HG03565 (cell line): ENCODE measurements at regions not wholly inside any gene's neighbourhood (a gene's known extent, or its start where the extent isn't known, plus 50 kb on each side); places are given as distances from the start of the nearest gene placed in this dataset.

Experiments
- ATAC-seq: cut with Tn5 transposase; IDR thresholded peaks from one replicate; pipeline ENCODE4 v1.9.1; 2021; ENCODE audit warnings: mild to moderate bottlenecking, moderate library complexity; ENCODE audit not compliant: unreplicated experiment

DNA sequence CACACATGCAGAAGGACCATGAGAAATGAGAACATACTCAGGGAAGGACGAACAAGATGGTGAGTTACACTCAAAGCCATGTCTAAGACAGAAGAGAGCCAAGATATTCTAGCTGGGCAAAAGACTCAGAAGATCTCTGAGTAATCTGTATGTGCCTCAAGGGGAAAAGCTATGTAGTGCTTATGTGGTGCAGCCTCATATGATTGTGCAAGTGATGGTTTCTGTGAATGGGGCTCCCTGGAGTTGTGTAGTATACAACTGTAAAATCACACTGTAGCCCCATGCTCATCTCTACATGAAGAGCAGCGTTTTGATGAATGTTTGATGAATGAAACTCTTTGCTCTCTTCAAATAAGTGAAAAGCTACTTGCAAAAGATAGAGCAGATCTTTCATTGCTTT is 57.5 kb downstream of the OSR1 start:
- no peak for ATAC-seq

DNA sequence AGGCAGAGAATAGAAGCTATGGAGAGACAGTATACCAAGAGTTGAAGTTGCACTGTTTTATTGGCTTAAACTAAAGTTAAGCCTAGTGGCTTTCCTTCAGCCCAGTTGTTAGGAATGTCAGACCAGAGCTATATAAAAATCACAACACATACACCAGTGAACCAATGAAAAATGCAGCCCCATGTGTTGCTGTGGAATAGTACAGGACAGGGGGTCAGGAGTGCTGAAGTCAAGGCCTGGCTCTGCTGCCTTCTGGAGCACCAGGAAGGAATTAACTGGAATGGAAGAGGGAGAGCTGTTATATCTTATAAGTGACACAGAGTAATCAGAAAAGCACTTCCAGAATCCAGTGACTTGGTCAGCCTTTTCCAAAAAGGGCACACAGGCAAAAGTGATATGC is 58.9 kb downstream of the OSR1 start:
- no peak for ATAC-seq

DNA sequence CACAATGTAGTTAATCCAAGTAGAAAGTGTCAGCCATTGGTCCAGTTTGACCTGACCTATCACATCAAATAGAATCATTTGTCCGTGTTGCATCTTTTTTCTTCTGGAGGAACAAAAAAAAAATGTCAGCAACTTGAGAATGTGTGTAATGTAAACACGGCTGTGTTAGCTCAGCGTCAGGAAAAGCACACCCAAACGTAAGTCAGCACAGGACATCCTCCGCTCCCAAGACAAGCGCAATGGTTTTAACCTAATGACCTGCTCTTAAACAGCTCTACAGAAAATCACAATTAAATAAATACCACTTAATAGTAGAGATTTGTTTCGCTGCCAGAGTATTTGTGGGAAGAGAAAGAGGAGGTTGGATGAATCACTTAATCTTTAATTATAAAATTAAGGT is 59.4 kb downstream of the OSR1 start:
- ATAC-seq, result no peak

DNA sequence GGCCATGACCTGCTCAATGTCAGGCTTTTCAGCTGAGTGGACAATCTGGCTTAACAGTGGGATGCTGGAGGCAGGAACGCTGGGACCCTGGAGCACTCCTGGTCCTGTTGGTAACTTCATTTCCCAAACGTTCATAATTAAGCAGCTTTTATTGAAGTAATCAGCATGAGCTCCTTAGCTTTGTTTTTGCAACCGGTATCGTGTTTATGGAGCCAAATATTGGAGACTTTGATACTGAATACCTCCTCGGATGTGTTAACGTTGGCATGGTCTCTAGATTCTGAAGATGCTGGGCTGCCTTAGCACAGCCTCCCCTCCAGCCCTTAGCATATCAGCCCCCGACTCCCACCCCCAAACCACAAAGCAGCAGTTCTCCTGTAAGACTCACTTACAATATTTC is 60.7 kb downstream of the OSR1 start:
- ATAC-seq, result no peak

DNA sequence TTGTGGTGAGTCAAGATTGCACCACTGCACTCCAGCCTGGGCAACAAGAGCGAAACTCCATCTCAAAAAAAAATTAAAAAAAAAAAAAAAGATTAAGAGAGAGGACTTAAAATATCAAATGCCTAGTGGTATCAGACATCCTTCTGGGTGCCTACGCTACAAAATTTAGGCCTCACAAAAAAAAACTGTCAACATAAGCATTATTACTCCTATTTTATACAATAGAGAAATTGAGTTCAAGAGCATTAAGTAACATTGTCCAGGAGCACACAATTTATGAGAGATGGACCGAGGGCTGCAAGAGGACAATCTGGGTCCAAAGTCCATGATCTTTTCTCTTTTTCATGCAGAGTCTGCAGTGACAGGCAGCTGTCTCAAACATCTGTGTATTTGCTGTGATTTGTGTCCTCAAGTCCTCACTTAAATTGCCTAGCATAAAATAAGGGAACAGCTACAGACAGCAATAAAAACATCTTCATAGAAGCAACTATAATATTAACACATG is 62.4 kb downstream of the OSR1 start:
- no peak for ATAC-seq

DNA sequence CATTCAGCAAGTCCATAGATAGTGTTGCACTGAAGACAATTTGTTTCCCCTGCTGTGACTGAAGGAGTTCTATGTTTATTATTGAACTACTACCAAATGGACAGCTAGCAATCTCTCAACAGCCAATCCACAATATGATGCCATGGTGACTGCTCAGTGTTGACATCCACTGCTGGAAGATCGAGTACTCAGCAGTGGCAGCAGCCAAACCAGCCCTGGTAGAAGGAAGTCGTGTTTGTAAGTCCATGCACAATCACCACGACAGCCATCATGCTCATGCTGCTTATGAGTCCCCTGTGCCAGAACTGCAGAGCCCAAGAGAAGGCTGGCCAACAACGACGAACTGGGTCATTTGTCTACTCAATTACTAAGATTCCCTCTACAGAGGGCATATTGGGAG is 66.4 kb downstream of the OSR1 start:
- no peak for ATAC-seq

DNA sequence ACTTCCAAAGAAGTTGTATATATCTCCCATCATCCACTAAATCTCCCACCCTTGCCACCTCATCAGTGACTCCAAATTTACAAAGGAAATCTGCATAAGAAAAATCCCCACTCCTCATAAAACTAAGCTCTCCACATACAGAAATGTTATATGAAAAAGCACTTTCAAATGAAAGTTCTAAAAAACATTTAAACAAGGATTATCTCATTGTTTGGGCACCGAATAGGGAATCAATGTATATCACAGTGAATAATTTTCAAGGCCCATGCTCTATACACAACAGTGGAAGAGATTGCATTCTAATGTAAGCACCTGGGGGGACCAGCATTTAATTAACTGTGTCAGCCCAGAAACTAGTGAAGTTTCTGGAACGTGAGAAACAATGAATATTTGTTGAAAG is 70.1 kb downstream of the OSR1 start:
- ATAC-seq, result no peak

DNA sequence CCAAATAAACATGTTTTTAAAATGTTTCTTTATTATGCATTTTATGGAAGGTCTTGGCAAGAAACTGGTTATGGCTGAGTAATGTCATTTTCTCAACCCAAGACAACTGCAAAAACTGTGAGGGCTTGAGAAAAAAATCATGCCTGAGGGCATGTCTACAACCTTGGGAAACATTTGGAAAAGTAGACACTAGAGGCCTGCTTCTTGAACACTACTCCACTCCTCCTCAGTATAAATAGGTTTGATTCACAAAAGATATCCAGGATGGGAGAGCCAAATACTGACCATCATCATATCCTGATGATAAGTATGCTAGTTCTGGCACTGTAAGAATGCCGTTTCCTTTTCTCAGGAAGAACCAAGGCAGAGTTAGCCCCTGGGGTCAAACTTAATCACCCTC is 71.1 kb downstream of the OSR1 start:
- ATAC-seq, result no peak

DNA sequence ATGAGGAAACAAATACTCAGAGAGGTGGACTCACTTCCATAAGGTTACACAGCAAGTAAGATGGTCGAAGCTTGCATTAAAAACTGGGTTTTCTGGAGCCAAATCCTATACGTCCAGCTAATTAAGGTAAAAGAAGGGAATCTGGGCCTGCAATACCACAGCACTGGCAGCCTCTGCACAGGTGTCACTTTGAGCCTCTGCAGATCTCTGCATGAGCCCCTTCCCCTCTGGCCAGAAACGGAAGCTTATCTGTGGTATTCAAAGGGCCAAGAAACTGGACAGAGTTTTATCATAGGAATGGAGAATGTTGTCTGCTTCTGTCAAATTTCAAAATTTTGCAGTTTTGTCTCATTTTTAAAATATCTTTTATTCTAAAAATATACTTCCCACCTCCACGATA is 76.1 kb downstream of the OSR1 start:
- ATAC-seq, result no peak

DNA sequence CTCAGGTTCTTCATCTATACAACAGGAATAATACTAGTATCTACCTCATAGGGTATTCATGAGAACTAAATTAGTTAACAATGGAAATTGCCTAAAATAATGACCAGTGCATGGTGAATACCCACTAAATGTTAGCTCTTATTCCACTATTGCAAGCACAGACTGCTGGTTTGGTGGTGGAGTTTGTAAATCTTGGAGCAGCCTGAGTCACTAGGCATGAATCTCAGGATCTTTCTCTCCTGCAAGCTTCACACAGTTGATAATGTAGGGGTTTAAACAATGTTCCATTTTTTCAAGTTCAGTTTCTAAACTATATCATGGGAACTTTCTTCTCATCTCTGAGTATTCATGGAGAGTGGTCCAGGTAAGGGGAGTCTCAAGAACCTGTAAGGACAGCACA is 84.0 kb downstream of the OSR1 start:
- no peak for ATAC-seq

DNA sequence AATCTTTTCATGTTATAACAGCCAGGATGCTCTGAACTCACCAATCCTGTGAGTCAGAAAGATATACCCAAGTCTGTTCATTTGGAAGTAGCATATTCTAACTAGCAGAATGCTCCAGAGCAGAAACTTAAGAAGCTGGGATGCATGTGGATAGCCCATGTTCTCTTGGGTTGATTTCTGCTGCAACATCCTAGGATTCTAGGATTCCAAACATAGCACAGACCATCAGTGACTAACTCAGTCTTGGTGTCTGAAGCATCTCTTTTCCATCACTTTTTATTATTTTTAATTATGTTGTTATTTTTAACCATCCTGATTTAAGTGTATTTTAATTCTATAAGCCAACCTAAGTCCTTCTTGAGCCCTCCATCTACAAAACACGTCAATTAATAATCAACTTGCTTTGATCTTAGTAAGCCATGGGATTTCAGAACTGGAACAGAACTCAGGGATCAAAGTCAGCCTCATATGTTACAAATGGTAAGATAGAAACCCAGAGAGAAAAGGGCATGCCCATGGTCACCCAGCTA is 85.4 kb downstream of the OSR1 start:
- no peak for ATAC-seq

DNA sequence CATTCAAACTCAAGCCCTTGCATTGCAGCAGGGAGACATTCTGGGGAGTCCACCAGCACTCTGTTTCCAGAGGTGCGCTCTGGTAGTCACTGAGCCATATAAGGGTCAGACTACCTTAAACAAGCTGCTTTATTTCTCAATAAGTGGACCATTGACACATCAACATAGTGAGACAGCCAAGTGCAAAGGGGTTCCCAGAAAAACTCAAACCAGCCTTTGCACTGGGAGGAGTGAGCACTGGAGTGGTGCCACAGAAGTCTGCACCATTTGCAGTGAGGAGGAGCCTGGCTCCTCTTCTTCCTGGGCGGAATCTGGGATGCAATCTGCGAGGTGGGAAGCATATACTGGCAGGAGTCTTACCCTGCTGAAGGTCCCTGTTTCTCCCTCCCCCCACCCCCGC is 86.4 kb downstream of the OSR1 start:
- ATAC-seq, result no peak

DNA sequence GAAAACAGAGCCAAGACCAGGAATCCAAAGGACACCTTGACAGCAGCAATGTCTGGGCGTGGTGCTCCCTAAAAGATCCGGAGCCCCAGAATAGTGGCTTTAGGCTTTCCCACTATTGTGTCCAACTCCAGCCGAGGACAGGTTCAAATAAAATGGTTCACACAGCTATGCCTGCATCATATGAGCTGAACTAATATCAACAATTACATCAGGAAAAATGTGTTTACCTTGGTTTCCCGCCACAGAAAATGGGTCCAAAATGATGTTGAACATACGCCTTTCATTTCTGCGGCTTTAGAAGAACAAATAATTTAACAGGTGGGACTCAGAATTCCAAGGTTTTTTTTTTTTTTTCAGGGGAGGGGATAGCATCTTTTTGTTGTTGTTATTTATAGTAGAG is 93.6 kb downstream of the OSR1 start:
- no peak for ATAC-seq

DNA sequence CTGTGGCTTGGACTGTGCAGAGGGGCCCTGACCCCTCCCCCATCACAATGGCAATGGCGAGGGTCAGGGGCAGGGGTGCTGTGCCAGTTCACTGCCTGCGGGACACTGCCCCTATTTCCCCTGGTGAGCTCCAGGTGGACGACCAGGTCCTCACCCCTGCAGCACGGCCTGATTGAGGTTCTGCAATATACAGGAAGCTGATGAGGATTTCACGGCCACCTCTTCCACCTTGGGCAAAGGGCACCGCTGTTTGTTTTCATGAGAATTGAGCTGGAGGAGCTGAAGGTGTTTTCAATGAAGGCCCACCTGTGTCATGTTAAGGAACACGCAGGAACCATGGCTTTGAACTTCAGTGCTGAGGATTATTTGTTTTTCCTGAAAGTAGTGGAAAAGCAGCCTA is 96.3 kb downstream of the OSR1 start:
- ATAC-seq, result no peak

DNA sequence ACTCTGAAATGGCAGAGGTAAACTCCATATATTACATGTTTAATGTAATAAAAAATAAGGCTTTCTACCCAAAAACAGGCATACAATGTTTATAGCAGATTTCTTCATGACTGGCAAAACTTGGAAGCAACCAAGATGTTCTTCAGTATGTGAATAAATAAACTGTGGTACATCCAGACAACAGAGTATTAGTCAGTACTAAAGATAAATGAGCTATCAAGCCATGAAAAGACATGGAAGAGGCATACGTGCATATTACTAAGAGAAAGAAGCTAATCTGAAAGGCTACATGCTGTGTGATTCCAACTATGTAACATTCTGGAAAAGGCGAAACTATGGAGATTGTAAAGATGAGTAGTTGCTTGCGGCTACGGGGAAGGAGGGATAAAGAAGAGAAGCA is 97.4 kb downstream of the OSR1 start:
- ATAC-seq, result no peak

DNA sequence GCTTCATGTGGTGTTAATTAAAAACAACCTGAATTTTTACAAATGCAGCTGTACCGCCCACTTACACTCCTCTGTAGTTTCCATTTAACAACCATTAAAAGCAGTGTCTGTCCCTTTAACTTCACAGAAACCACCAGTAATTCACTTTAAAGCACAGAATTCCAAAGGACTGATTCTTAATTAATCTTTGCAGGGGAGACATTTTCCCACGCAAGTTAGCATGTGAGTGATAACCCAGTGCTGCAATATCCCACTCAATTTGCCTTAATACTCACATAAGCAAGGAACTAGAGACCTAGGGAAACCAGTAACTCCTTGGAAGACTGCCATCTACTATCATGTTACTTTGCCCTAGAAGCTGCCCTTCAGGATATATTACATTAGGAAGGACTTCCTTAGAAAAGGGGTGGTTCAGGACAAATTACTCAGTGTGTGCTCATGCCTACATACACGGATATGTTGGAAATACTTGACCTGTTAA is 102.3 kb downstream of the OSR1 start:
- ATAC-seq, result no peak

DNA sequence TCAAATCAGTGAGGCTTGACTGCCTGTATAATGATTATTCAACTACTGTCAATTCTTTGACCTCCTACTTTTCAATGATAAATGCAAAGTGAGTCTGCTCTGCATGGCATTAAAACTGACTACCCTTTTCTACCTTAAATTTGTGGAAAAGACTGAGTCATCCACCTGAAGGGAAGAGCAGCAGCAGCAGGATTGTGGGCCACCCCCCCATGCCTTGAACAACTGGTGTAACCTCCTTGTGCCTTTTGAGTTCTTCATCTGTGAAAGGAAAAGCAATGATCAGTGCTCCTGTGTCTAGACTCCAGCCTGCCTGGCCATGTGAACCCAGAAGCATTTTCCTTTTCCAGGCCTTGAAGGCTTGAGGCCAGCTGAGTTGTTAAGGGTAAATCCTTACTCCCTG is 102.9 kb downstream of the OSR1 start:
- ATAC-seq, result no peak

DNA sequence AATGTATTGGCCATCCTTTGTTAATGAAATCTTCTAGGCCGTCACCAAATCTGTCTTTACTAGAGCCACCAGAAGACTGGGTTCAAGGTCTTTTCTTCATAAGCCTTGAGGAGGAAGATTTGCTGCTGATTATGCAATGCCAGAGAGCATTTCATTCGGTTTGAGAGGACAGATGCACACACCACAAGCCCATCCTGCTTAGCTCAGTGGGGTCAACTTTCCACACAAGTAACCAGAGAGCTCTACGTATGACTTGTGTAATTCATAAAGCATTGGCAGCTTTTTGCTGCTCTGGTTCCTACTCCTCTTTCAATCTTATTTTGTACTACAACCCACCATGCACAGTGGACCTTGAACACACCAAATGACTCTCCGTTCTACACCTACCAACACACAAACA is 106.9 kb downstream of the OSR1 start:
- ATAC-seq, result no peak

DNA sequence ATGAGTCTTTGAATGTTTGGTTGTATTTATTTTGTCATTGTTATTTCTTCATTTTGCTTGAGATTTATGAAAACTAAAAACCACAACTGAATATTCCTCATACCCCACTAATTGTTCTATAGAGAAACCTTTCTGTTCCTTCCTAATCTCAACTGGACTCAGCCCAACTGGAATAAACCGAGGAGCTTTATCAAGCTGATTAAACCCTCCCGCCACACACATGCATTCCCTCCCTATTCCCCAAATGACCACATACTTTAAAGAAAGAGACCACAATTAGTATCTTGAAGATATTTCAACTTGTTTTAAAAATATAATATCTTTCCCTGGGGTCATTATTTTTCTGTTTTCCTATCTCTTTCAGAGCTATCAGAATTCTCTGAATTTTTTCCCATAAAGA is 107.5 kb downstream of the OSR1 start:
- ATAC-seq, result no peak

DNA sequence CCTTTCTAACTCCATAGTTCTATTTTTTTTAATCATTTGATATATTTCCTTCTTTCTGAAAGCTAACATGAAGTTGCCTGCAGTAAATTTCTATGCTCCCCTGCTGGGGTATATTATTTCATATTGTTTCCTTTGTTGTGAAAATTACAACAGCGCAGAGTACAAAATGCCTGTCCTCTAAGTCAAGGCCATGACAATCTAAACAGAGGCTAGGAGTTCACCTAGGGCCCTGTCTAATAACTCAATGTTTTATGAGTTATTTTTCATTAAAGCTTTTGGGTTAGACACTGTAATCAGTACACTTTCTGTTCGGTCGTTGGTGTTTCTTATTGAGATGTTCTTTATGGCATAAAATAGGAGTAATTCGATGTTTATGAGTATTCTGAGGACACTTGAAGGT is 111.2 kb downstream of the OSR1 start:
- no peak for ATAC-seq

DNA sequence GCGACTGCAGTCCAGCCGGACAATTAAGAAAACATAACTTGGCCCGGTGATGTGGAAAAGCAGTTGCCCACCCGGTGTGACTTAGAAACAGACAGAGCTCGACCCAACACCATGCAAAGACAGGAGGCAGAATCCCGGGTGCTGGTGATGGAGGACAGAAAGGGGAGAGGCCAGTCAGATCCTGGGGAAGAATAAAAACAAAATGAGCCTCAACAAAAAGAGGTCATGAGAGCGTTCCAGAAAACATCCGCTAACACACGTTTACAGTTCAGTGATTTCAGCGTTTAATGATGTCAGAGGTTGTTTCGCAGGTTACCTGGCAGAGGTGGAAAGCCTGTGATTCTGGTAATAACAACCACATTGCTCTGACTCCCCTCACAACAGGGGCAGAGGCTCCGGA is 111.9 kb downstream of the OSR1 start:
- no peak for ATAC-seq

DNA sequence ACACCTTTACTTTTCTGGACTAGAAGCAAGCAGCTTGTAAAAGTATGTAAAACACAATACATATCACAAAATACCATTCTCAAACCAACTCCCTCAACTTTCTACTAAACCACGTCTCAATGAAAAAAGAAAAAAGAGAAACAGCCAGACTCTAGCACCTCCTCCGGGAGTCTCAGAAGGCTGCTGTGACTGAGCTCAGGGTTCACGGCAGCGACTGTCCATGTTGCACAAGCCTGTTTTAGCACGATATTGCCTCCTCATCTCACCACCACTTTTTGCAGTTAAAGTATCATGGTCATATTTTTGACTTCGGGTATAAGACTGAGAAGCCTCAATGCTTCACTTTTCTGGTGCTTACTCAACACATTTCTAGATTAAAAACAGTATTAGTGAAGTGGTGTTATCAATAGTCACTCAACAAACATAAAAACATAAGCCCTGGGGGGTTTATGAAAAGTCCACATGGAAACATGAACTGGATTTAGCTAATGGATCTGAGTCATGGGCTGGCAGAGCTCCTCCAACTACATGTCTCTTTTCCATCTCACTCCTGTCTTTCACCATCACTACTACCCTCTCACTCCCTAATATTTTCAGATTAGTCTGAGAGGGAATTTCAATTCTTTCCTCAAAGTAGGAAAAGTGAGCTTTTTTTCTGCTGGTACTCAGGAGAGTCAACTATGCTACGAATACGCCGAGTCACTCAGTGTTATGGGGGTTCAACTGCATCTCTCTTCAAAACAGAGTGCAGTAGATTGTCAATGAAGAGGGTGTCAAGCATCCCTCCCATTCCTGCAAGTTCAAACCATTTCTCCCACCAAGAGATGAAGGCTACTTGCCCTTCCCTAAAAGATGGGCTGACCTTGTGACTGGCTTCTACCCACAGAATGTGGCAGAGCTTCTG is 113.7 kb downstream of the OSR1 start:
- no peak for ATAC-seq
